Esophagus squamous epithelium (tissue), 5 donors: ENCODE measurements at regions not wholly inside any gene's neighbourhood (a gene's known extent, or its start where the extent isn't known, plus 50 kb on each side); places are given as distances from the start of the nearest gene placed in this dataset.
"Not testable (repeated sequence)": the region's sequence is repeated elsewhere in the genome, so short reads cannot be mapped to it uniquely, and the experiment has no call there.

Experiments used
- DNase-seq: peaks from one replicate; lab custom pipeline; 2025; lab: John Stamatoyannopoulos, UW
- H3K27ac ChIP-seq, 4 donors: fragments of 200-600 bp; sonication (generic); one replicate each; pipeline ENCODE4 v1.5.1; 2016 to 2019; ENCODE audit warnings: mild to moderate bottlenecking in 1 of 4
- H3K27me3 ChIP-seq, 4 donors: fragments of 200-600 bp; sonication (generic); 1 replicate in 3 of 4; 2 replicates in 1 of 4; pipeline versions ENCODE4 v1.5.1 to v1.6.0; 2017 to 2021; ENCODE audit warnings: antibody characterized with exemption in 1 of 4
- H3K36me3 ChIP-seq, 3 donors: fragments of 200-600 bp; sonication (generic); one replicate each; pipeline ENCODE4 v1.5.1; 2016 to 2019
- H3K4me1 ChIP-seq, 3 donors: fragments of 200-600 bp; sonication (generic); one replicate each; pipeline ENCODE4 v1.5.1; 2017 to 2019
- H3K4me3 ChIP-seq, 4 donors: fragments of 200-600 bp; sonication (generic); 1 replicate in 3 of 4; 2 replicates in 1 of 4; pipeline ENCODE4 v1.5.1; 2016 to 2019; ENCODE audit warnings: mild to moderate bottlenecking in 2 of 4, moderate library complexity in 1 of 4
- H3K9me3 ChIP-seq, 3 donors: fragments of 200-600 bp; sonication (generic); one replicate each; pipeline ENCODE4 v1.5.1; 2016 to 2019
- CTCF ChIP-seq, 6 experiments: fragments of 450-650 bp in 4 of 6; fragments of 200-600 bp in 2 of 6; sonication (generic) in 2 of 6; IDR thresholded peaks; one replicate each; pipeline ENCODE4 v1.5.1; 2016 to 2019; ENCODE audit warnings: antibody characterized with exemption in 6 of 6, mild to moderate bottlenecking in 4 of 6, moderate library complexity in 4 of 6
- POLR2A ChIP-seq, 4 donors: fragments of 450-650 bp; IDR thresholded peaks; one replicate each; pipeline ENCODE4 v1.6.1; 2017; ENCODE audit warnings: antibody characterized with exemption in 4 of 4, mild to moderate bottlenecking in 4 of 4, moderate library complexity in 3 of 4
- WGBS, 2 donors: methylation state at CpG; one replicate each; pipeline ENCODE4 v1.1.5; 2018; 5-methylcytosine and 5-hydroxymethylcytosine counted together
- intact Hi-C: fragments of 100-400 bp; cut with DNase I; formaldehyde crosslinking; loops from one replicate; pipeline ENCODE4 v1.15.0; 2022
- donor health status: DM: yes; HTN: yes; CAD: no.

DNA sequence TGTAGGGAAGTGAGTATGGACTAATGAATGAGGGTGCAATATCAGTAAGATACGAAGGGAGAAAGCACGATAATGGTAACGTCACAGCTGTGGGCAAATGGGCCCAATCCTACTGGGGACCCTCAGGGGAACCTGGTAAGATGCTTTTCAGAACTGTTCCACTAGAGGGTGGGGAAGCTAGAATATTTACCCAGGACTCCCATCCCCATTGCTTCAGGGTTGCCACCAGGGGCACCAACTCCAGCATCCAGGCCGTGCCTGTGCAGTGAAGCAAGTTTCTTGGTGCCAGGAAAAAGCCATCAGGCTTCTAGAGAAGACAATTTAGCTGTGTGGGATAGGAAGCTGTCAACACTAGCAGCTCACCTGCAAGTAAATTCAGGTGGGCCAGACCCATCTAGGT lies 409.3 kb downstream of the AGTPBP1 start:
- Histone ChIP-seq H3K27me3 (no peaks in the 10 kb centered on the region), H3K4me1 (no peaks in the 10 kb centered on the region), H3K36me3 (no peaks in the 10 kb centered on the region), H3K9me3 (no peaks in the 10 kb centered on the region), H3K4me3 (no peak overlapping the region), H3K27ac (no peak overlapping the region)
- DNase-seq = no peak
- 76 to 95% methylated on average over 4 of the region's 4 CpGs for WGBS, 2 donors
- intact Hi-C loops = no loop called here
- TF ChIP-seq POLR2A (IDR thresholded peaks at IDR 0.05) (no peak), CTCF (IDR thresholded peaks at IDR 0.05) (no peak)

DNA sequence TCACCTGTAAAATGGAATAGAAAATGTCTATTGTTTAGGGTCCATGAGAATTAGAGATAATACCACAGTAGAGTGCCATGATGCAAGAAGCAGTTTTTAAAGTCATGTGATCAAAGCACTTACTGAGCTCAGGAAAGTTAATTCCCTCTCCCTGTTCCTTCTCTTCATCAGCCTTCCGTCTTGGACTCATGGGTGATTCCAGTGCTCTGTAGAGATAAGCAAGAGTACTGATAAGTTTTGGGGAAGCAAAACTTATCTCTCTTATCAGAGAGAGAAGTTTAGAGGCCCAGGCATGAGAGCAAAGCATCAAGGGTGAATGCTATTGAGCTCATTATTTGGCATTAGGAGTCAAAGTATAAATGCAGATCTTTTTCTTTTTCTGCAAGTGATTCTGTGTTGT lies 410.1 kb downstream of the AGTPBP1 start:
- 65 to 90% methylated on average over 1 of the region's 1 CpG for WGBS, 2 donors
- H3K9me3 ChIP-seq = no peaks in the 10 kb centered on the region
- TF ChIP-seq POLR2A (IDR thresholded peaks at IDR 0.05) (no peak), CTCF (IDR thresholded peaks at IDR 0.05) (no peak)
- no peaks in the 10 kb centered on the region for H3K4me1 ChIP-seq
- no peak for DNase-seq
- intact Hi-C loops = no loop called here
- no peaks in the 10 kb centered on the region for H3K27me3 ChIP-seq
- no peak overlapping the region for H3K4me3 ChIP-seq
- no peak overlapping the region for H3K27ac ChIP-seq
- no peaks in the 10 kb centered on the region for H3K36me3 ChIP-seq

- H3K9me3 ChIP-seq = no peaks in the 10 kb centered on the region
- 75 to 88% methylated on average over 3 to 4 of the region's 4 CpGs for WGBS, 2 donors
- H3K27ac ChIP-seq = no peak overlapping the region
- TF ChIP-seq POLR2A (IDR thresholded peaks at IDR 0.05) = no peak
- no peak for TF ChIP-seq CTCF (IDR thresholded peaks at IDR 0.05)
- no peaks in the 10 kb centered on the region for H3K36me3 ChIP-seq
- no peaks in the 10 kb centered on the region for H3K4me1 ChIP-seq
- H3K4me3 ChIP-seq = no peak overlapping the region
- no peaks in the 10 kb centered on the region for H3K27me3 ChIP-seq
- intact Hi-C loops = no loop called here
- DNase-seq = no peak
Observed at GRCh38 chr9:85322592-85322991, 419.2 kb downstream of the AGTPBP1 start.

- WGBS, 2 donors = 59 to 70% methylated on average over 4 to 5 of the region's 5 CpGs
- no peak for DNase-seq
- Histone ChIP-seq H3K9me3 (no peaks in the 10 kb centered on the region), H3K27me3 (no peaks in the 10 kb centered on the region), H3K27ac (no peak overlapping the region), H3K4me1 (no peaks in the 10 kb centered on the region), H3K36me3 (no peaks in the 10 kb centered on the region), H3K4me3 (no peak overlapping the region)
- intact Hi-C loops = no loop called here
- TF ChIP-seq CTCF (IDR thresholded peaks at IDR 0.05) = no peak
- no peak for TF ChIP-seq POLR2A (IDR thresholded peaks at IDR 0.05)
Observed at GRCh38 chr9:85321561-85321960, 420.2 kb downstream of the AGTPBP1 start.

GRCh38 chr9:85319936-85320656 lies 421.7 kb downstream of the AGTPBP1 start:
- TF ChIP-seq CTCF (IDR thresholded peaks at IDR 0.05) (no peak), POLR2A (IDR thresholded peaks at IDR 0.05) (no peak)
- Histone ChIP-seq H3K4me1 (no peaks in the 10 kb centered on the region), H3K27me3 (no peaks in the 10 kb centered on the region), H3K27ac (no peak overlapping the region), H3K4me3 (no peak overlapping the region), H3K36me3 (no peaks in the 10 kb centered on the region), H3K9me3 (no peaks in the 10 kb centered on the region)
- DNase-seq = no peak
- WGBS, 2 donors = 83 to 86% methylated on average over 2 of the region's 2 CpGs
- intact Hi-C loops = no loop called here

DNA sequence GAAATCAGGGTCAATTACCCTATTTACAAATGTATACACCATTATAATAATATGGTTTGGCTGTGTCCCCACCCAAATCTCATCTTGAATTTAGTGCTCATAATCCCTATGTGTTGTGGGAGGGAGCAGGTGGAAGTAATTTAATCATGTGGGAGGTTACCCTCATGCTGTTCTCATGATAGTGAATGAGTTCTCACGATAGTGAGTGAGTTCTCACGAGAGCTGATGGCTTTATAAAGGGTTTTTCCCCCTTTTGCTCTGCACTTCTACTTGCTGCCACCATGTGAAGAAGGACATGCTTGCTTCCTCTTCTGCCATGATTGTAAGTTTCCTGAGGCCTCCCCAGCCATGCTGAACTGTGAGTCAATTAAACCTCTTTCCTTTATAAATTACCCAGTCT lies 426.2 kb downstream of the AGTPBP1 start:
- intact Hi-C loops, H3K4me1 ChIP-seq: not testable (repeated sequence)
- 86 to 87% methylated on average over 2 of the region's 2 CpGs for WGBS, 2 donors

More for the DNA sequence above, 426.2 kb downstream of the AGTPBP1 start:
- H3K27ac ChIP-seq, H3K4me3 ChIP-seq, DNase-seq, H3K27me3 ChIP-seq, H3K36me3 ChIP-seq, H3K9me3 ChIP-seq: not testable (repeated sequence)
